A673 (cell line): ENCODE measurements at regions not wholly inside any gene's neighbourhood (a gene's known extent, or its start where the extent isn't known, plus 50 kb on each side); places are given as distances from the start of the nearest gene placed in this dataset.

Source experiments
- EZH2 ChIP-seq: fragments of 200-600 bp; sonication (generic); IDR thresholded peaks from 2 replicates; pipeline ENCODE4 v1.6.1; 2017; ENCODE audit warnings: borderline replicate concordance, low read depth, mild to moderate bottlenecking, mixed read lengths, antibody characterized with exemption, low read length; ENCODE audit not compliant: poor library complexity, severe bottlenecking
- TF ChIP-seq, protein P1 (sequence below): fragments of 300-800, 200-600 bp; sonication (generic); conservative IDR thresholded peaks from 2 replicates; pipeline ENCODE4 v1.5.1; 2017; ENCODE audit warnings: low read depth, mild to moderate bottlenecking, antibody characterized with exemption, low read length, moderate library complexity, mixed read lengths

DNA sequence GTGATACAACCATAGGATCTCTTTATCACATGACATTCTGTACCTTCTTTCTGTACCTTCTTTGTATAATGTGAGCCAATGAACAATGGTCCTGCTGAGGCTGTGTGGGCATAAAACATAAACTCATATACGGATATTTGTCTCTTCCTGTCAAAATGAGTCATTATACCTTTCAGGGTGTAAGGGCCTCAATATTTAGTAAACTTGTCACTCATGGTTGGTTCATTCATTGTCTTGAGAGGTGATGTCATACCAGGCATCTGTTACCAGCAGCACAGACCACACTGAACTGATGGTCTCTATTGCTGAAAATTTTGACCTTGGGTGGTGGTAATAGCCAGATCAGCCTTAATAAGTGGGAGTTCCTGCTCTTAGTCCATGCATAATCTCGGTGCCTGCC is 287.6 kb upstream of the TPK1 start:
- TF ChIP-seq, protein P1, sequence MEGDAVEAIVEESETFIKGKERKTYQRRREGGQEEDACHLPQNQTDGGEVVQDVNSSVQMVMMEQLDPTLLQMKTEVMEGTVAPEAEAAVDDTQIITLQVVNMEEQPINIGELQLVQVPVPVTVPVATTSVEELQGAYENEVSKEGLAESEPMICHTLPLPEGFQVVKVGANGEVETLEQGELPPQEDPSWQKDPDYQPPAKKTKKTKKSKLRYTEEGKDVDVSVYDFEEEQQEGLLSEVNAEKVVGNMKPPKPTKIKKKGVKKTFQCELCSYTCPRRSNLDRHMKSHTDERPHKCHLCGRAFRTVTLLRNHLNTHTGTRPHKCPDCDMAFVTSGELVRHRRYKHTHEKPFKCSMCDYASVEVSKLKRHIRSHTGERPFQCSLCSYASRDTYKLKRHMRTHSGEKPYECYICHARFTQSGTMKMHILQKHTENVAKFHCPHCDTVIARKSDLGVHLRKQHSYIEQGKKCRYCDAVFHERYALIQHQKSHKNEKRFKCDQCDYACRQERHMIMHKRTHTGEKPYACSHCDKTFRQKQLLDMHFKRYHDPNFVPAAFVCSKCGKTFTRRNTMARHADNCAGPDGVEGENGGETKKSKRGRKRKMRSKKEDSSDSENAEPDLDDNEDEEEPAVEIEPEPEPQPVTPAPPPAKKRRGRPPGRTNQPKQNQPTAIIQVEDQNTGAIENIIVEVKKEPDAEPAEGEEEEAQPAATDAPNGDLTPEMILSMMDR: no peak
- no peak for TF ChIP-seq EZH2
